Activated CD4-positive, alpha-beta T cell treated with anti-CD3 and anti-CD28 coated beads, Interleukin-2, Interleukin-4, amounts not matched to agents 100 ng/mL and 50 ng/mL, durations not matched to agents 16 hours and 8 hours (primary cell): ENCODE measurements at regions not wholly inside any gene's neighbourhood (a gene's known extent, or its start where the extent isn't known, plus 50 kb on each side); places are given as distances from the start of the nearest gene placed in this dataset.
A peak's percentile ranks its signal among the peaks of the same experiment; 100 is the strongest.

Experiments
- DNase-seq: peaks from one replicate; pipeline ENCODE4 v3.0.0-alpha.2; 2020; ENCODE audit warnings: low spot score

GRCh38 chr22:34055525-34056200 lies 135.4 kb upstream of the LARGE1 start:
- DNase-seq, result no peak

DNA sequence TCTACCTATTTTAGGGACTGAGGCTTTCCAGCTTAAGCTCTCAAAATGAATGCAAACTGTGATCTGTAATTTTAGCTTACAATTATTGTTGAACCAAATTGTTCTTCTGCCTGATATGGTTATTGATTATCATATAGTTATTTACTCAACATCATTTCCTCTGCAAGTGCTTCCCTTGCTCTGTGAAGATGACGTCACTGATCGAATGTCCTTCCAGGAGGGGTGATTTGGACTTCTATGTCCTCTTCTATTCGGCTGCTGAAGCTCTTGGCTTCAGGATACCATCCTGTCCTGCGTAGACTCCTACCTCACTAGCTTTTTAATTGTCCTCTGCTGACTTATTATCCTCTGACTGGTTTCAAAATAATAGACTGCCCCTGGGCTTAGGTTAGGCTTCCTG lies 137.4 kb upstream of the LARGE1 start:
- no peak for DNase-seq

DNA sequence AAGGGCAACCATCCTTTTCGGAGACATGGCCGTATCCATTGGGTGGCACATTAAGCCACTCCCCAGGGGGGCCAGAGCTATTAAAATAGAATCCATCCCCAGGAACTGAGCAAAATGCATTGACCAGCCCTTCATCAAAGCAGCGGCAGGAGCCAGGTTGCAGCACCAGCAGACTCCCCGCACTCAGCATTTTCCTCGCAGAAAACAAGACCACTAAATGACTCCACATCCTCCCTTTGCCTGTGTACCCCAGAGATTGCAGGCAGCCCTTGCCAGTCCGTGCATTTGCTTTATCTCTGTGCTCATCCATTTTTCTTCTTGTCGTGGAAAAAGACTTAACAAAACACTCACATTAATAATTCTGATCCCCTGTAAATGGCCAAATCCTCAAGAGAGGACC lies 144.4 kb upstream of the LARGE1 start:
- no peak for DNase-seq

DNA sequence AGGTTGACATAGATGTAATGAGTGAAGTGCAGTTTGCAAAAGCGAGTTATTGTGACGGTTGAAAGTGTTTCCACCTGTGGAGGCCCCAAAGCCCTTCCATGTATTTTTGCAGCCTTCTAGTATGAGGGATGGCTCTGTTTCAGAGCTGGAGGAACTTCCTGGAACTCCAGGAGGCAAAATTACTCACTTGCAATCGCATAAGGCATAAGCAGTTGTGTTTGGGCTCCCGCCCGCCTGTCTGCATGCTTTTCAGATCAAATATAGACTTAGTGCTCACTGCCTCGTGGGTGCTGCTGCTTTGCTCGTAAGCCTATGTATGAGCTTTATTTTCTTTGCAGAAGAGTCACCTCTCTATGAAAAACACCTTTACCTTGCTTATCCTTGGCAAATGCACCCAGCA lies 146.8 kb upstream of the LARGE1 start:
- no peak for DNase-seq

DNA sequence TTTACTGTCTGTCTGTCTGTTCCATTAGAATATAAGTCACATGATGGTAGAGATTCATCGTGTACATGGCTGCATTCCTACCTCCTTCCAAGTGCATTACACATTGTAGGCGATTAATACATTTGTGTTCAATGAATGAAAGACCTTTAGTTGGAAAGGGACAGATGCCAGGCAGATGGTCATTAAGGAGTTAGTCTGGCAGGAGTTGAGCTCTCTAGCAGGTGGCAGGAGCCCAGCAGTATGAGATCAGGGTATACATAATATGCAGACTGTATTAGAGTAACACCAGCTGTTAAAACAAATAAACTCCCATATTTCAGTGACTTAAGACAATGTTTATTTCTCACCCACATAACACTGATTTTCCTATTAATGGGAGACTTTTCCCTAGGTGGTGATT lies 147.7 kb upstream of the LARGE1 start:
- no peak for DNase-seq

DNA sequence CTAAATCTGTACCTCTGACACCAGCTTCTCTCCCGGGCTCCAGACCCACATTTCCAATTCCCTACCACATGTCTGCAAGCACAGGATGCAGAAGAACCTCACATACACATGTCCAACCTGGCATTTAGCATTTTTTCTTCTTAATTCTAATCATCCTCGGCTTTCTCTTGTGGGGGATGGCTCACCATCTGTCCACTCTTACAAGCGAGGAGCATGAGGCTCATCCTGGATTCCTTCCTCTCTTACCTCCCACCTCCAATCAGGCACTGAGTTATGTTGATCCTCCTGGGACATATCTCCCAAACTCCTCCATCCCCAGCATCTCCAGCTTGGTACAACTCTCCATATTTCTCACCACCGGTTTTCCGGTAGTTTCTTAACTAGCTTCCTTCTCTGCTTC lies 149.8 kb upstream of the LARGE1 start:
- no peak for DNase-seq

DNA sequence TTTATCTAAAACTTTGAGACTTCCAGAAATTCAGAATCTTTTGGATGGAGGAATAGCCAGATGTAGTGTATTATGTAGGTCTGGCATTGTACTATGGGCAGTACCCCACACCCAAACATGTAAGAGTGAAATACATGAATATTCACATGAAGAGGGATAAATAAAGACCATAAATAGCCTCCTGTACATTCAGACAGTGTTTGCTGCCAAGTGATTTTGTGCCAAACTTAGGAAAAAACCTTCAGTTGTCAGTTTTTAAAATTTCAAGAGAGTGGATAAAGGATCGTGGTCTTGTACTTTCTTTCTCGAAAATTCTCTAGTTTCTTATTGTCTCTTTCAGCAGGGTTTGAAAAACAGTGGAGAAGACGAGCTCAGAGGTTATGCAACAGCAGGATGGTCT lies 150.3 kb upstream of the LARGE1 start:
- no peak for DNase-seq

DNA sequence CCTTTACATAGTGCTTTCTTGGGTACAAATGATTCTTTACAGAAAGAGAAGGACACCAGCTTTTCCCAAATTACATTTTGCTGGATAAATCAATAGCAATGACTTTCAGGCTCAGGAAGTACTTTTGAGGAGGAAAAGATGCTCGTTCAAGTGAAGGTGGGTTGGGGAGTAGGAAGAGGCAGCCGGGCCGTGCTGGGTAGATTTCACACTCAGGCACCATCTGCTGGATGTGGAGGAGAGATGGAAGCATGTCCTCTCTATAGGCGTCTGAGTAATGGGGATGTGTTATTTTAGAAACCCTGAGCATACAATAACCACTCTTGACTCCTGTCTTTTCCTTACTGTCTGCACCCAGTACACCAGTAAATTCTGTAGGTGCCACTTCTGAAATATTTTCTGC lies 152.3 kb upstream of the LARGE1 start:
- DNase-seq, result no peak

DNA sequence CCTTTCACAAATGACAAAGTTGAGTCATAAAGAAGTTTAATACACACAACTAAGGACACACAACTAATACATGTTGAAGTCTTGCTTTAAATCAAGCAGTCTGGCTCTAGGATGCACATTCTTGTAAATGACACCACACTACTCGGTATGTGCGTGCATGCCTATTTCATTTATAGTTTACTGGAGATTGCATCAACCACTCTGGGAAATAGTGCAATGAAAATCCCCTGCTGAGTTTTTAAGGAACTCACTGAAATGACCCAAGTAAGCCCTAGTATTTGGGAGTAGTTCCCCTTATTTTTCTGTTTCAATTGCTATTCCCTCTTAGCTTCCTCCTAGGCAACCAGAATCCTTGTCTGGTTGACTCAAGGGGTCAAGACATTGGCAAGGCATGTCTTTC lies 160.2 kb upstream of the LARGE1 start:
- DNase-seq, result no peak

GRCh38 chr22:34096770-34097169 lies 176.5 kb upstream of the LARGE1 start:
- DNase-seq, result no peak

- DNase-seq, result no peak
Measured at GRCh38 chr22:34099278-34099677, 179.0 kb upstream of the LARGE1 start.

- no peak for DNase-seq
Measured at GRCh38 chr22:34102633-34103032, 182.4 kb upstream of the LARGE1 start.

GRCh38 chr22:34105461-34106062 lies 185.3 kb upstream of the LARGE1 start:
- peak; percentile 11 for DNase-seq

DNA sequence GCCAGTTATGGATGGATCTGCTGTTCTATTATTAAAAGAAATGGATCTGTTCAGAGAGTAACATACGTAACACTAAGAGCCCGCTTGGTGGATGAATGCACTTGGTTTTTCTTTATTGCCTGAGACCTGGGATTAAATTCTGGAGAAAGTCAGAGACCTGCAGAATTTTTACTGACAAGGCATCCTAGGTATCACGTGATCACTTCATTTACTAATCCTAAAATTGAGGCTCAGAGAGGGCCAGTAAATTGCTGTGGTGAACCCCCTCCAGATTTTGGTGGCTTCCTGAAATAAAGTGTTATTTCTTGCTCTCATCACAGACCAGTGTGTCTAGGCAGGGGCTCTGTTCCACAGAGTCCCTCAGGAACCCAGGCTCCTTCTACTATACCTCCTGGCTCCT lies 187.9 kb upstream of the LARGE1 start:
- no peak for DNase-seq

GRCh38 chr22:34111210-34111824 lies 191.0 kb upstream of the LARGE1 start:
- DNase-seq, result peak; percentile 30

DNA sequence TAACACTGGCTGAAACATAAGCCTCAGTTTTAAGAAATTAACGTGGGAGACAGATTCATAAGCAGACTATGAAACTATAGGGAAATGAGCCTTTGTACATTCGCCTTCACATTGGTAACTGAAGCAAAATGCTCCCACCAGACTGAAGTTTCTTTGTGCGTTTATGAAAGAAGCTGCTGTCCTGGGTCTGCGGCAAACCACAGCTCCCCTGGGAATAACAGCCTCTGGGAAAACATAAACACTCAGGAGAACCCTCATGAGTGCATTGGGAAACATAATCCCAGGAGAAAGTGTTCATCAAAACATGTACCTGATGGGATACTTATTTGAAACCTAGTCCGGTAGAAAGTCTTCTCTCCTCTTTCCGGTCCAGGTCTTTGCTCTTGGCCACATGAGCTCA lies 193.1 kb upstream of the LARGE1 start:
- no peak for DNase-seq

- DNase-seq, result no peak
Measured at GRCh38 chr22:34114406-34114805, 194.1 kb upstream of the LARGE1 start.

GRCh38 chr22:34115722-34116121 lies 195.4 kb upstream of the LARGE1 start:
- no peak for DNase-seq

DNA sequence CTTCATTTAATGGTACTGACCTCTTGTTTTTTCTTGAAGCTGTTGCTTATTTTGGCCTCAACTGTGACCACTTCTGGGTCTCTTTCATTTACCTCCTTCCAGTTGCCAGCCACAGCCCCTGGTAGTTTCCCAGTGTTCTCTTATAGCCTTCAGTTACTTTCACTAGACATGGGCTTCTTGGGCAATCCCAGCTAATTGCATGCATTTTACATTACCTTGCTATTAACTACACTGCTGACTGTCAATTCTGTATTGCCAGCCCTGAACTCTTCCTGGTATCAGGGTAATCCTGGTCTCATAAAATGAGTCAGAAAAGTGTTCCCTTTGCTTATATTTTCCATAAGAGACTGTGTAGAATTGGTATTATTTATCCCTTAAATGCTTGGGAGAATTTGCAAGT lies 195.8 kb upstream of the LARGE1 start:
- no peak for DNase-seq

DNA sequence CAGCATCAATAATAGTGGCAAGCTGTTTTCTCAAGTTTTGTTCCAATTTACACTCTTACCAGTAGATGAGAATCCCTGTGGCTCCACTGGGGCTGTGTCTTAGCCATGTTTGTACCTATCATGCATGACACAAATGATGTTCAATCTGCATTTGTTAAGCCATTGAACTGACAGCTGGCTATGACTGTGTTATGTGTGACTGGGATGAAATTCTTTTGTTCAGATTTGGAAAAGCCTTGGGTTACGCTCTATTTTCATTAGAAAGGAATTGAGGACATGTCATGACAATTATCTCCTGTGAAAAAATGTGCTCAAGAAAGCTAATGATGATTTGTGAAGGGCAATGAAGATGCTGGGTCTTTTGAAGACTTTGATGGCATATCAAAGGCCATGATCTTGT lies 201.8 kb upstream of the LARGE1 start:
- DNase-seq, result no peak

DNA sequence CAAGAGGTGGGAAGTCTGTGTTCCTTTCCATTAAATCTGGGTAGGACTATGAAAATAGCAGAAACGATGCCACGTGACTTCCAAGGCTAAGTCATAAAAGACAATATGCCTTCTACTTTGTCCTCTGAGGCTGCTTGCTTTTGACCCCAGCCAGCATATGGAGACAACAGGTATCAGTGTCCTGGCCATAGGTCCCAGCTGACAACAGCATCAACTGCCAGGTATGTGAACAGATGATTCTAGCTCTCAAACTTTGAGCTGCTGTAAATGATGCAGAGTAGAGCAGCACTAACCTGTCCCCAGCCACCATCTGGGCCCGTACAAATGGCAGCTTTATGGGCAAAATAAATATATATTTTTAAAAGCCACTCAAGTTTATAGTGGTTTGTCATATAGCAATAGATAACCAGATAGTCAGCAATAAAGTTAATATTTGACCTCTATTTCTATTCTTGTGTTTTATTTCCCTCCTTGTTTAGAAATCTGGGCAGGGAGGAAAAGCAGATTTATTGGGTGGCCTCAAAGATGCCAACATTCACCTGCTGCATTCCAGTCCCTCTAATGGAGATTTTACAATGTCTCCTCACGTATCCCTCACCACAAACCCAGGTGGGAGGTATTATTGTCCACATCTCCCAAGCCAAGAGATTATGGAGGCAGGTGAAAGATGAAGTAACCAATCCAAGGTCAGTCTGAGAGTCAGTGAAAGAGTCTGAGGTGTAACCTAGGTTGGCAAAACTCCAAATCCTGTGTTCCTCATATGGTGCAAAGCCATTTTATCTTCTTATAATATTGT lies 209.6 kb upstream of the LARGE1 start:
- no peak for DNase-seq

GRCh38 chr22:34135749-34136148 lies 215.5 kb upstream of the LARGE1 start:
- no peak for DNase-seq

GRCh38 chr22:34150023-34150422 lies 229.7 kb upstream of the LARGE1 start:
- no peak for DNase-seq
